ENCODE measurements at regions not wholly inside any gene's neighbourhood (a gene's known extent, or its start where the extent isn't known, plus 50 kb on each side); places are given as distances from the start of the nearest gene placed in this dataset.

DNA sequence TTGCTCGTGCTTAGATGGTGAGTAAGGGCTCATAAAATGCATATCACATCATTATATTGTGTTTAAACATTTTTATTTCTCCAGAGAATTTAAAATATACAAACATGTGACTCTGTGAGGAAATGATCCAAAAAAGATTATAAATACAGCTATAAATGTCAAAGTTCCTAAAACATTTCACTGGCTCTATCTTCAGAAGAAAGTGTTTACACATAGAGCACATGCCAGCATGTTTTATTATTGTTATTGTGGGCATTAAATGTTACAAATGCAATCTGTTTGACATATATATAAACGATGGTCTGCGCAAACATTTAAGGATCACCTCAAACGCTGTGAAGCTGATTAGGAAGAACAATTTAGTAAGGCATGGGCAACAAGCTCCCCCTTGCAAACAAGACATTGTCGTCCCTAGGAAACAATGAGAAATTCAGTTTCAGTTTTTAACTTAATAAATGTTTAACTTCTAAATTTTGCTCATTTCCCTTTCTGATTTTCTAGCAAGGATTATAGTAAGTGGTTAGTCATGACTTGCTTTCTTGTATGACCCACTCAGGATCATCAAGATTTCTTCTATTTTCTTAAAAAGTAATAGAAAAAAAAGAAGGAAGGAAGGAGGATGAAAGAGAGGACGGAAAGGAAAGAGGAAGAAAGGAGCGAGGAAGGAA is 207.5 kb downstream of the SATB1 start:
- TF ChIP-seq POLR2AphosphoS5 (IDR thresholded peaks at IDR 0.05; ENCODE audit: low read depth) (no peak), EZH2phosphoT487 (IDR thresholded peaks at IDR 0.05; ENCODE audit: unreplicated experiment) (no peak), CREB1 (CRISPR knock-in tag; IDR thresholded peaks at IDR 0.05; ENCODE audit: low read depth) (no peak), EZH2 (IDR thresholded peaks at IDR 0.05; ENCODE audit: low read depth, unreplicated experiment) (no peak)
- TF ChIP-seq, protein P1, sequence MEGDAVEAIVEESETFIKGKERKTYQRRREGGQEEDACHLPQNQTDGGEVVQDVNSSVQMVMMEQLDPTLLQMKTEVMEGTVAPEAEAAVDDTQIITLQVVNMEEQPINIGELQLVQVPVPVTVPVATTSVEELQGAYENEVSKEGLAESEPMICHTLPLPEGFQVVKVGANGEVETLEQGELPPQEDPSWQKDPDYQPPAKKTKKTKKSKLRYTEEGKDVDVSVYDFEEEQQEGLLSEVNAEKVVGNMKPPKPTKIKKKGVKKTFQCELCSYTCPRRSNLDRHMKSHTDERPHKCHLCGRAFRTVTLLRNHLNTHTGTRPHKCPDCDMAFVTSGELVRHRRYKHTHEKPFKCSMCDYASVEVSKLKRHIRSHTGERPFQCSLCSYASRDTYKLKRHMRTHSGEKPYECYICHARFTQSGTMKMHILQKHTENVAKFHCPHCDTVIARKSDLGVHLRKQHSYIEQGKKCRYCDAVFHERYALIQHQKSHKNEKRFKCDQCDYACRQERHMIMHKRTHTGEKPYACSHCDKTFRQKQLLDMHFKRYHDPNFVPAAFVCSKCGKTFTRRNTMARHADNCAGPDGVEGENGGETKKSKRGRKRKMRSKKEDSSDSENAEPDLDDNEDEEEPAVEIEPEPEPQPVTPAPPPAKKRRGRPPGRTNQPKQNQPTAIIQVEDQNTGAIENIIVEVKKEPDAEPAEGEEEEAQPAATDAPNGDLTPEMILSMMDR (conservative IDR thresholded peaks at IDR 0.05; ENCODE audit: low read depth in 2 of 2), result no peak
